Ectodermal cell (in vitro differentiated cells): ENCODE measurements at regions not wholly inside any gene's neighbourhood (a gene's known extent, or its start where the extent isn't known, plus 50 kb on each side); places are given as distances from the start of the nearest gene placed in this dataset.

ENCODE experiments used
- H3K27ac ChIP-seq: 2 replicates; pipeline ENCODE4 v1.7.0; 2013; ENCODE audit warnings: mild to moderate bottlenecking, low read depth, low read length; ENCODE audit not compliant: insufficient read depth, poor library complexity, severe bottlenecking
- H3K27me3 ChIP-seq: 2 replicates; pipeline ENCODE4 v1.7.0; 2013; ENCODE audit warnings: mild to moderate bottlenecking, low read length; ENCODE audit not compliant: insufficient read depth, control insufficient read depth, poor library complexity, severe bottlenecking
- H3K36me3 ChIP-seq: one replicate; pipeline ENCODE4 v1.7.0; 2013; ENCODE audit warnings: low read length; ENCODE audit not compliant: control insufficient read depth, insufficient read depth
- H3K4me1 ChIP-seq: one replicate; pipeline ENCODE4 v1.7.0; 2013; ENCODE audit warnings: low read length; ENCODE audit not compliant: control insufficient read depth, insufficient read depth
- H3K4me3 ChIP-seq: 2 replicates; pipeline ENCODE4 v1.7.0; 2013; ENCODE audit warnings: low read depth, low read length, control low read depth; ENCODE audit not compliant: insufficient read depth
- H3K9me3 ChIP-seq: 2 replicates; pipeline ENCODE4 v1.7.0; 2013; ENCODE audit warnings: mild to moderate bottlenecking, low read length, moderate library complexity; ENCODE audit not compliant: control insufficient read depth
- WGBS, 2 experiments: methylation state at CpG; one replicate each; pipeline ENCODE4 v1.1.7; 2013; ENCODE audit warnings: missing lambda C conversion rate in 2 of 2; 5-methylcytosine and 5-hydroxymethylcytosine counted together

DNA sequence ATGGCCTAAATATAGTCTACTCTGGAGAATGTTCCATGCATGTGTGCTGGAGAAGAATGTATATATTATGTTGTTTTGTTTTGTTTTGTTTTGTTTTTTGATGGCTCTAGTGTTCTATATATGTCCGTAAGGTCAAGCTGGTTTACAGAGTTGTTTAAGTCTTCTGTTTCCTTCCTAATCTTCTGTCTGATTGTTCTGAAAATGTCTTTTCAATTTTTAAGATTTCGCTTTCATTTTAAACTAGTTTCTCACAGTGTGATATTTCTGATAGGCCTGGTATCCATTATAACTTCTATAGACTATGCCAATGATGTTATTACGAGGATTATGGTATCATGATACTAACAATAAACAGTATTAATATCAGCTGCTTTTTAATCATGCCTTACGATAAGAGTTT lies 1126.3 kb upstream of the SORCS1 start:
- Histone ChIP-seq H3K4me1 (no peaks in the 10 kb centered on the region), H3K36me3 (no peaks in the 10 kb centered on the region), H3K27me3 (no peaks in the 10 kb centered on the region), H3K27ac (no peak overlapping the region), H3K4me3 (no peak overlapping the region), H3K9me3 (no peaks in the 10 kb centered on the region)
- 89 to 93% methylated on average over 2 of the region's 4 CpGs for WGBS, 2 experiments

DNA sequence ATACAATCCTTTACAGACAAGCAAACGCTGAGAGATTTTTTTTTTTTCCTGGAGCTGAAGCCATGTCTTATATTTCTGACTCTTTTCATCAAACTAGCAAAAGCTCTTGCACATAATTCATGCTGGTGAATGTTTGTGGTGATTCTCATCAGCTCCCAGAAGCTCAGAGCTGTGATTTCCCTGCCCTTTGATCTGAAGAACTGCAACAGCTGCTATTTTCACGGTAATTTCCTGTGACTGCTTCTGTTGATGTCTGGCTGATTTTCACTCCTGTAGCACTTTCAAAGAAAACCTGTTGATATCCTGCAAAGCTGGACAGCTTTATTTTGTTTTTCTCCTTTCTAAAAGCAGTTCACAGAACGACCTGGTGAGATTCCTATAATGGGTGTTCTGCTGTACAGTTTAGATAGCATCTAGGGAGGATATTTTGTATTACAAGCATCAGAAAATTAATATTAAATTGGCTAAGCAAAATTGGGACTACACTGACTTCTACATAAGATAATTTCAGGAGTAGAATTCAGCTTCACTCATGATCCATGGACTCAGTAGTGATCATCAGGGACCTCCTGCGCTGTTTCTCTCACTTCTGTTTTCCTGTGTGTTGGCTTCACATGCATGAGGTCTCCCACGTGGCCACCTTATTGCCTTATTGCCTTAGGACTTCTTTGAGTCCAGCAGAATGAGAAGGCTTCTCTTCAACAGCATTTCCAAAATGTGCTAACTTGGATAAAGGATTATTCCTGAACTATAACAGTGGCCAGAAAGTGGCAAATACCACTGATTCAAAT lies 1111.6 kb upstream of the SORCS1 start:
- Histone ChIP-seq H3K27me3 (no peaks in the 10 kb centered on the region), H3K9me3 (no peaks in the 10 kb centered on the region), H3K4me1 (no peaks in the 10 kb centered on the region), H3K36me3 (no peaks in the 10 kb centered on the region), H3K4me3 (no peak overlapping the region), H3K27ac (no peak overlapping the region)
- WGBS, 2 experiments: 74 to 85% methylated on average over 4 to 5 of the region's 5 CpGs

DNA sequence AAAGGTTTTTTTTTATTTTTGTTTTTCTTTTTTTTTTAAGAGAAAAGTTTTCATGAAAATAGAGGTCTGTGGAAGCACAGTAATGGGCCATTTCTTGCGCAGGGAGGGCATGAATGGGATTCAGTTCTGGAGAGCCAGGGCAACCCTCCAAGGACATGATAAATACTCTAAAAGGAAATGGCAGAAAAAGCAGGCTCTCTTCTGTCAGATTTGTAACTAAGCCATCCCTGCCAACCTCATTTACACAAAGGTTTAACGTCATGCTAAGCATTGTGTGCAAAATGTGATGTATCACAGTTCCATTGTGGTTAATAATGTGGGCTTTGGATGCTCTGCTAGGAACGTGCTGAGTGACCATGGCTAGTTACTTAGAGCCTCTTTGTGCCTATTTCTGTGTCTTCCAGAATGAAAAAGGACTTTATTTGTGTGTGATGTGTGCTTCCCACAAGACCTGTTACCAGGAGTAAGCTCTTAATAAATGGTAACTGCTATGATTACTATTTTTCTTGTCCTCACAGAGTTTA lies 1095.9 kb upstream of the SORCS1 start:
- no peak overlapping the region for H3K27ac ChIP-seq
- no peaks in the 10 kb centered on the region for H3K27me3 ChIP-seq
- H3K9me3 ChIP-seq: no peaks in the 10 kb centered on the region
- 86 to 91% methylated on average over 3 of the region's 3 CpGs for WGBS, 2 experiments
- H3K4me1 ChIP-seq: no peaks in the 10 kb centered on the region
- H3K36me3 ChIP-seq: no peaks in the 10 kb centered on the region
- H3K4me3 ChIP-seq: no peak overlapping the region

GRCh38 chr10:108254089-108254488 lies 1089.6 kb upstream of the SORCS1 start:
- no peaks in the 10 kb centered on the region for H3K9me3 ChIP-seq
- no peaks in the 10 kb centered on the region for H3K36me3 ChIP-seq
- H3K27me3 ChIP-seq: no peaks in the 10 kb centered on the region
- no peak overlapping the region for H3K27ac ChIP-seq
- 89% methylated on average over 1 of the region's 1 CpG; no CpG with 5 or more reads in 1 of the 2 experiments for WGBS, 2 experiments
- no peaks in the 10 kb centered on the region for H3K4me1 ChIP-seq
- no peak overlapping the region for H3K4me3 ChIP-seq

- no peaks in the 10 kb centered on the region for H3K36me3 ChIP-seq
- H3K4me3 ChIP-seq: no peak overlapping the region
- H3K27ac ChIP-seq: no peak overlapping the region
- H3K27me3 ChIP-seq: no peaks in the 10 kb centered on the region
- H3K4me1 ChIP-seq: no peaks in the 10 kb centered on the region
- no peaks in the 10 kb centered on the region for H3K9me3 ChIP-seq
Measured at GRCh38 chr10:108252771-108253170, 1088.3 kb upstream of the SORCS1 start.

GRCh38 chr10:108250936-108251620 lies 1086.6 kb upstream of the SORCS1 start:
- Histone ChIP-seq H3K36me3 (no peaks in the 10 kb centered on the region), H3K4me3 (no peak overlapping the region), H3K27me3 (no peaks in the 10 kb centered on the region), H3K27ac (no peak overlapping the region), H3K9me3 (no peaks in the 10 kb centered on the region), H3K4me1 (no peaks in the 10 kb centered on the region)
- WGBS, 2 experiments: 93 to 96% methylated on average over 3 to 4 of the region's 4 CpGs

DNA sequence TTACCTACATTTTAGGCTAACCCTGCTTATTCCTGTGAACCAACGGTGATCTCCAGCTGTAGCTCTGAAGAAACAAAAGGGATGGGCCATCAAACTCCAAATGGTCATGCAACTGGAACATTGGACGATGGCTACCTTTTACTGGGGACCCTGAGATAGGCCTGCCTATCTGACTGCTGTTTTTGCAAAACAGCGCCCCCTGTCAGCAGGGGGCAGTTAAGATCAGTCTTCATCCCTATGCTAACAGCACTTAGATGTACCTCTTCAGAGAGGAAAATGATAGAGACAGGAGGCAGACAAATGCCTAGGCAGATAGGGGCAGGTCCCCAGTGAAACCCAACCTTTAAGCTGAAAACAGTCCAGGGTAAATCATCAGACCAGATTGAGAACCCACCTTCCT lies 1085.4 kb upstream of the SORCS1 start:
- 92% methylated on average over 3 of the region's 3 CpGs for WGBS, 2 experiments
- no peak overlapping the region for H3K4me3 ChIP-seq
- H3K4me1 ChIP-seq: no peaks in the 10 kb centered on the region
- H3K27ac ChIP-seq: no peak overlapping the region
- no peaks in the 10 kb centered on the region for H3K36me3 ChIP-seq
- no peaks in the 10 kb centered on the region for H3K27me3 ChIP-seq
- H3K9me3 ChIP-seq: no peaks in the 10 kb centered on the region

DNA sequence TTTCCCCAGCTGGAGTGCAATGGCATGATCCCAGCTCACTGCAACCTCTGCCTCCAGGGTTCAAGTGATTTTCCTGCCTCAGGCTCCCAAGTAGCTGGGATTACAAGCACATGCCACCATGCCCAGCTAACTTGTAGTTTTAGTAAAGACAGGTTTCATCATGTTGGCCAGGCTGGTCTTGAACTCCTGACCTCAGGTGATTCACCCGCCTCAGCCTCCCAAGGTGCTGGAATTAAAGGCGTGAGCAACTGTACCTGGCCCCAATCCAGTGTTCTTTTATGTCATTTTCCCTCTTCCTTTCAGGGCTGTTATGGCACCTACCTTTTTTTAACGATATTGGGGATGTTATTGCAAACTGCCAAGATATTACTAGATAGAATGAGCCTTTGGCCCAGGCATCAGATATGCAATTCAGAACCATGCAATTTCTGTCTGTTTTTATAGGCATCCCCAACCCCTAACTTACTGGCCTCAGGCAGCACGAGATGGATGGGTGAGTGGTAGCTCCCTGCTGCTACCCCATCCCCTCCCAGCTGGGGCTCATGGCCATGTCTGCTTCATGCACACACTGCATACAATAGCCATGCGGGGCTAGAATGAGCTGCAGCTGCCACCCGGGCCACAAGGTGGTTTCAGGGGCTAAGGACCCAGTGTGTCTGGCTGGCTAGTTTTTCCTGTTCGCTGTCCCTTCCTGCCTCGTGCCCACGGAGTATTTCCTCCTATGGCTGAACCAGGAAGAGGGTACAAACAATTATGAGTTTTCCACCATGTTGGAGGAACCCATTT lies 1080.1 kb upstream of the SORCS1 start:
- peaks cover 4% of the 10 kb centered on the region for H3K4me1 ChIP-seq
- H3K36me3 ChIP-seq: no peaks in the 10 kb centered on the region
- no peak overlapping the region for H3K4me3 ChIP-seq
- H3K27ac ChIP-seq: no peak overlapping the region
- H3K27me3 ChIP-seq: no peaks in the 10 kb centered on the region
- 91 to 94% methylated on average over 9 of the region's 9 CpGs for WGBS, 2 experiments
- peaks cover 6% of the 10 kb centered on the region for H3K9me3 ChIP-seq

- peaks cover 4% of the 10 kb centered on the region for H3K4me1 ChIP-seq
- no peak overlapping the region for H3K27ac ChIP-seq
- no peak overlapping the region for H3K4me3 ChIP-seq
- H3K36me3 ChIP-seq: no peaks in the 10 kb centered on the region
- H3K27me3 ChIP-seq: no peaks in the 10 kb centered on the region
- peaks cover 6% of the 10 kb centered on the region for H3K9me3 ChIP-seq
- WGBS, 2 experiments: 89 to 94% methylated on average over 1 of the region's 1 CpG
Measured at GRCh38 chr10:108241166-108241565, 1076.7 kb upstream of the SORCS1 start.

DNA sequence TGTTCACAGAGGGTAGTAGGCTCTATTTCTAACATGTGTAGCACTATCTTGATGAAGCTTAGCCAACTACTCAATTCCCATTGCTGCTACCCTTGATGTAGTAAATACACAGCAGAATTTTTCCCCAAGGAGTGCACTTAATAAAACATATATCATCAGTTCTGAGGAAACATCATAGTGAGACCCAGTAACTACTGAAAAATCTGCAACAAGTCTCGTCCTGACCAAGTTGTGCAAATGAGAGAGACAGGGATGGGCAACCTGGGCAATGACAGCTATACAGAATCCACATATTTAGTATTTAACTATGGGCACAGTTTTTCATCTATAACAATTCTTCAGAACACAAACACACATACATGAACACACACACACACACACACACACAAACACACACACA lies 1073.8 kb upstream of the SORCS1 start:
- H3K4me1 ChIP-seq: peaks cover 4% of the 10 kb centered on the region
- H3K27me3 ChIP-seq: no peaks in the 10 kb centered on the region
- WGBS, 2 experiments: 69 to 91% methylated on average over 1 of the region's 1 CpG

More for the DNA sequence above, 1073.8 kb upstream of the SORCS1 start:
- no peak overlapping the region for H3K27ac ChIP-seq
- no peak overlapping the region for H3K4me3 ChIP-seq
- no peaks in the 10 kb centered on the region for H3K36me3 ChIP-seq
- H3K9me3 ChIP-seq: no peaks in the 10 kb centered on the region
